ENCODE measurements at regions not wholly inside any gene's neighbourhood (a gene's known extent, or its start where the extent isn't known, plus 50 kb on each side); places are given as distances from the start of the nearest gene placed in this dataset.

- DNase-seq, result no peak
Observed at GRCh38 chr12:132407451-132407961, 78.1 kb upstream of the GALNT9 start.

GRCh38 chr12:132406493-132407450 is 77.4 kb upstream of the GALNT9 start:
- DNase-seq, result no peak

GRCh38 chr12:132405742-132406251 is 76.4 kb upstream of the GALNT9 start:
- no peak for DNase-seq

DNA sequence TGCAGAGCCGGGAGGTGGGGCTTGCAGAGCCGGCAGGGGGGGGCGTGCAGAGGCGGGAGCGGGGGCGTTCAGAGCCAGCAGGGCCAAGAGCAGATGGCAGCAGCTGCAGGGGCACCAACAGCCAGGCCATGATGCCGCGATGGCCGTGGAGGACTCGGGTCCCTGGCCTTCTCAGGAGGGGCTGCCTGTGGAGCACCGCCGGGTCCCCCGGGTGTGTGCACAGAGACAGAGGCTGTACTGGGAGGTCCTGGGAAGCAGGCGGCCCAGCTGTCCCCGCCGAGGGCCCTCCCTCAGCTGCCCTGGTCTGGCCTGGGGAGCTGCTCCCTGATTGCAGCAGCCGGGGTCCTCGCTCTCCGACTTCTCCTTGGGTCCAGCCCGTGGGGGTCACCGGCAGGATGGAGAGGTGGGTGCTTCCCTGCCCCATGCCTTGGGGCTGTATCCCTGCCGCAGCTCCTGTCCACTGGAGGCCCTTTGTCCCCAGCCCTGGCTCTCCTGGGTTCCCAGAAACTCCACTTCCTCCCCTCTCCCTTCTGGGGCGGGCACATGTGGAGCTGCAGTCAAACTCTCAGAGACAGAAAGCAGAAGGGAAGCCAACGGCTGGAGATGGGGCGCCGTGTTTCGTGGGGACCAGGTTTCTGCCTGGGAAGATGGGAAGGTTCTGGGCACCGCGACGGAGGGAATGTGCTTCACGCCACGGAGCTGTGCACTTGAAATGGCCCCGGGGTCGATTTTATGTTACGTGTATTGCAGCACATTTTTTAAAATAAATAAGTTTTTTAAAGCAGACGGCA is 75.8 kb upstream of the GALNT9 start:
- no peak for DNase-seq

DNA sequence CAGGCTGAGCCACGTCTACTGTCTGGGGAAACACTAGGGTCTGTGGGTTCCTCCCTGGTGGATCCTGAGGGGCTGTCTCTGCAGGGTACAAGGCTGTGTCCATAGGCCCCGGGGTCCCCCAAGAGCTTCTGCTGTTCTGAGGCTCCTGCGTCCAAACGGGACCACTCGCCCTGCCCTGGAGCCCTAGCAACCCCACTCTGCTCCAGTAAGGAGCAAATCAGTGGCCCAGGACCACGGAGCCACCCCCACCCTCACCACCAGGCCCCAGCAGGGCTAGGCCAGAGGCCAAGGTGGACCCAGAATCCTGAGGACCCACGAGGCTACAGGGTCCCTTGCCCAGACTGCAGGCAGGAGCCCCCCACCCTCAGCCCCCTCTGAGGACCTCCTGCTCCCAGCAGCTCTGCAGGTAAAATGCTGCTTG is 75.1 kb upstream of the GALNT9 start:
- DNase-seq, result no peak

GRCh38 chr12:132403636-132404434 is 74.4 kb upstream of the GALNT9 start:
- DNase-seq, result no peak

DNA sequence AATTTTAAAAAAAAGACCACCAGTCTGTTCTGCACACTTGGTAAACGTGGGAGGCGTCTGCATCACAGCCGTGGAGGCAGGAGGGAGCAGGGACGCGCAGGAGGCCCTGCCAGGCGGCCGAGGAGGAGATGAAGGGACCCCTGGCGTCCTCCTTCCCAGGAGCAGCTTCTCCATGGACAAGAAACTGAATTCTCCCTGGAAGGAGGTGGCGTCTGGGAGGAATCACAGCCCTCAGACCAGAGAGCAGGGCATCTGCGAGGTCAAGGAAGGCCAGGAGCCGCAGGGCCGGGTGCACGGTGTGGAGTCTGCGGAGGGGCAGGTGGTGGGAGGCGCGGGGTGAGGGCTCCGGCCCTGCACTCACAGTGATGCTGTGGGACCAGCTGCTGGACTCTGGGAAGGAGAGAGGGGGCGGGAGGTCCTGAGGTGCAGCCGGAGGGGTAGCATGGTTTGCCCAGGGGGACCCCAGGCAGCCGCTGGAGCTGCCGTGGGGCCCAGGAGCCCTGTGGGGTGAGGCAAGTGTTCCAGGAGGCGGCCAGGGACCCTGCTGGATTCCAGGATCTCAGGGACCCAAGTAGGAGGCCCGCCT is 73.5 kb upstream of the GALNT9 start:
- DNase-seq, result no peak

GRCh38 chr12:132401982-132402381 is 72.6 kb upstream of the GALNT9 start:
- no peak for DNase-seq

GRCh38 chr12:132400011-132400641 is 70.7 kb upstream of the GALNT9 start:
- no peak for DNase-seq

DNA sequence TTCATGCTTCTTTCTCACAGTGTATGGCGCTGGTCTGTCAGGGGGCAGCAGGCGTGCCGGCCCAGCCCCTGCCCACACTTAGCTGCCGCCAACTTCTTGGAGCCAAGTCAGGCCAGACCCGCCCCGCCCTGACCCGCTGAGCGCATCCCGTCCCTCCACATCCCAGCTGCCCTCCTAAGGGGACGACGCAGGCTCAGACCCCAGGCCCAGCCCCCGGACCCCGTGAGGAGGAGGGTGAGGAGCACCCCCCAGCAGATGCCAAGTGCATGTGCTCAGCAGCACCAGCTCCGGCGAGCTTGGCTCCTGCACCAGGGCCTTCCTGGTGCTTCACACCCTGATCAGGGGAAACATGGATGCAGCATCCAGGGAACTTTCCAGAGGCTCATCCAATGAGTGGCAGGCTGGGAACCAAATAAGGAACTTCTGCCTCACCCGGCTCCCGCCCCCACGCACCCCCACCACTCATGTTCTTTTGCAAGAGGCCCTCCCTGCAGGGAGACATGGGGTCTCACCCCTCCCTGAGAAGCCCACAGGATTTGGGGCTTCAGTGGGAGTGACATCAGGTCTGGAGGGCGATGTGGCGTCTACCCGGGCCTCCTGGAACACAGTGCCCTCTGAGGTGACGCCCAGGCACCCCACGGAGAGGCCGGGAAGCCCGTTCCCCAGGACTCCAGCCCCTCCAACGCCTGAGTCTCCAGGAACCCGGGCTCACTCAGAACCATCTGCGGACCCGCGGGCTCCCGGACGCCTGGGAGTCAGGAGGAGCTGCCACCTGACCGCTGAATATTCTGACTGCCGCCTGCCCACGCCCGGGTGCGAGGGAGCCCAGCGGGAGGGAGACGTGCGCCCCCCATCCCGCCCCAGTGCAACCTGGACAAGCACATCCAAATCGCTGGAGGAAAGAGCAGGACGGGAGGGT is 70.0 kb upstream of the GALNT9 start:
- no peak for DNase-seq

GRCh38 chr12:132398386-132398991 is 69.1 kb upstream of the GALNT9 start:
- no peak for DNase-seq

DNA sequence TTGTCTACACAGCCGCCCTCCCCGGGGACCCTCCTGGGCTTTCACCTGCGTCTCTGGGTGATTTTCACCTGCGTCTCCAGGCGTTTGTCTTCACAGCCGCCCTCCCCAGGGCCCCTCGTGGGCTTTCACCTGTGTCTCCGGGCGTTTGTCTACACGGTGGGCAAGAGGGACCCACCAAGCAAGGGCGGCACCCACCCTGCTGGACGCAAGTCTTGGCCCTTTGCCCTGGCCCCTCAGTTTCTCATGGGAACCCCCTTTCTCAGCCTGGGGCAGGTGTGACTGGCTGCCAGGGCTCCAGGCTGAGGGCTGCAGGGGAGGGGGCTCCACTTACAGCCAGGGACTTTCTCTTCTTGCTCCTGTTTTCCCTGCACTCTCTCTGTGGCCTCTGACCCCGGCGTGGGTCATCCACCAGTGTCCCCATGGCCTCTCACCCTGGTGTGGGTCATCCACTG is 68.6 kb upstream of the GALNT9 start:
- DNase-seq, result no peak

DNA sequence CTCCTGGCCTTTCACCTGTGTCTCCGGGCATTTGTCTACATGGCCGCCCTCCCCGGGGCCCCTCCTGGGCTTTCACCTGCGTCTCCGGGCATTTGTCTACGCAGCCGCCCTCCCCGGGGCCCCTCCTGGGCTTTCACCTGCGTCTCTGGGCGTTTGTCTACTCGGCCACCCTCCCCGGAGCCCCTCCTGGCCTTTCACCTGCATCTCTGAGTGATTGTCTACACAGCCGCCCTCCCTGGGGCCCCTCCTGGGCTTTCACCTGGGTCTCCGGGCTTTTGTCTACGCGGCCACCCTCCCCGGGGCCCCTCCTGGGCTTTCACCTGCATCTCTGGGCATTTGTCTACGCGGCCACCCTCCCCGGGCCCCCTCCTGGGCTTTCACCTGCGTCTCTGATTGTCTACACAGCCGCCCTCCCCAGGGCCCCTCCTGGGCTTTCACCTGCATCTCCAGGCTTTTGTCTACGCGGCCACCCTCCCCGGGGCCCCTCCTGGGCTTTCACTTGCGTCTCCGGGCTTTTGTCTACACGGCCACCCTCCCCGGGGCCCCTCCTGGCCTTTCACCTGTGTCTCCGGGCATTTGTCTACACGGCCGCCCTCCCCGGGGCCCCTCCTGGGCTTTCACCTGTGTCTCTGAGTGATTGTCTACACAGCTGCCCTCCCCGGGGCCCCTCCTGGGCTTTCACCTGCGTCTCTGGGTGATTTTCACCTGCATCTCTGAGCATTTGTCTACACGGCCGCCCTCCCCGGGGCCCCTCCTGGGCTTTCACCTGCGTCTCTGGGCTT is 68.0 kb upstream of the GALNT9 start:
- no peak for DNase-seq

DNA sequence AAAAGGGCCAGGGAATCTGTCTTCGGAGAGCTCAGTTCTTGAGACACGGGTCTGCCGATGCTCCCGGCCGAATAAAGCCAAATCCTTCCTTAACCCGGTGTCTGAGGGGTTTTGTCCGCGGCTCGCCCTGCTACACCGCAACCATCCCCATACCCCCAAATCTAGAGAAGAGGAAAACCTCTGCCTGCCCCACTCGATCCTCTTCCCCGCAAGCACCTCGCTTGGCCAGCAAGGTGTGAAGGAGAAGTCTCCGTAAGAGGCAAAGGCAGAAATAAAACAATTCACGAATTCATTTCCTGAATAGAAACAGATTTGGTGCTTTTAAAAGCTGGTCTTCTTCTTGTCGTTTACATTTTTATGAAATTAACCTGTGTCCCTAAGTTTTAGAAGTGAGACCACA is 67.3 kb upstream of the GALNT9 start:
- no peak for DNase-seq

- DNase-seq, result no peak
Observed at GRCh38 chr12:132395908-132396305, 66.5 kb upstream of the GALNT9 start.

GRCh38 chr12:132395192-132395907 is 66.0 kb upstream of the GALNT9 start:
- DNase-seq, result no peak

DNA sequence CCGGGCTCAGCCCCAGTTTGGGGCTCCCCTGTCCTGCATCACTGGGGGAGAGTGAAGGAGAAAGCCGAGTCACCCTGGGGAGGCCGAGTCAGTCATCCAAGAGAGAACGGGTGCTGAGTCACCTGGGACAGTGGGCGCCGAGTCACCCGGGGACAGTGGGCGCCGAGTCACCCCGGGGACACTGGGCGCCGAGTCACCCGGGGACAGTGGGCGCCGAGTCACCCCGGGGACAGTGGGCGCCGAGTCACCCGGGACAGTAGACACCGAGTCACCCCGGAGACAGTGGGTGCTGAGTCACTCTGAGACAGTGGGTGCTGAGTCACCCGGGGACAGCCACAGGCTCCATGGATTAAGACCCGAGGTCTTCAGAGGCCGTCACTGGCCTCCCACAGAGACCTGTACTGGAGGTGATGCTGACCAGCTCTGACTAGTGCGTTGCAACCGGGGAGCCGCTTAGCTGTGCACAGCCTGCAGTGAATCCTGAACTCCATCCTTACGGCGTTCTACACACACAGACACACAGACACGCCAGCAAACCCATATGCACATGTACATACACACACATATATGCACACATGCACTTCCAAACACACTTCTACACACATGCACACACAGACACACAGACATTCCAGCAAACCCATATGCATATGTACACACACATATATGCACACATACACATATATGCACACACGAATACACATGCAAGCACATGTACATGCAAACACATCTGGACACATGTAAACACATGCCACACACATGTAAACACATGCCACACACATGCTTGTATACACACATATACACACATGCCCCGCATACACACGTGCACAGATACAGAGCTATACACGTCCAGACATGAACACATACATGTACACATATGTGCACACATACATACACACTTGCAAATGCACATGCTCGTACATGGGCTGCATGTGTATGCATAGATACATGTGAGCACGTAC is 64.9 kb upstream of the GALNT9 start:
- no peak for DNase-seq

Data from hindlimb muscle (tissue), 1 donor.